ENCODE measurements at regions not wholly inside any gene's neighbourhood (a gene's known extent, or its start where the extent isn't known, plus 50 kb on each side); places are given as distances from the start of the nearest gene placed in this dataset.
"Not testable (repeated sequence)": the region's sequence is repeated elsewhere in the genome, so short reads cannot be mapped to it uniquely, and the experiment has no call there.

GRCh38 chr3:195669310-195669709 lies 51.5 kb upstream of the MUC20 start:
- peak in 1 of 3 donors; percentile 44 for DNase-seq (ENCODE audit: low read depth in 3 of 3)

DNA sequence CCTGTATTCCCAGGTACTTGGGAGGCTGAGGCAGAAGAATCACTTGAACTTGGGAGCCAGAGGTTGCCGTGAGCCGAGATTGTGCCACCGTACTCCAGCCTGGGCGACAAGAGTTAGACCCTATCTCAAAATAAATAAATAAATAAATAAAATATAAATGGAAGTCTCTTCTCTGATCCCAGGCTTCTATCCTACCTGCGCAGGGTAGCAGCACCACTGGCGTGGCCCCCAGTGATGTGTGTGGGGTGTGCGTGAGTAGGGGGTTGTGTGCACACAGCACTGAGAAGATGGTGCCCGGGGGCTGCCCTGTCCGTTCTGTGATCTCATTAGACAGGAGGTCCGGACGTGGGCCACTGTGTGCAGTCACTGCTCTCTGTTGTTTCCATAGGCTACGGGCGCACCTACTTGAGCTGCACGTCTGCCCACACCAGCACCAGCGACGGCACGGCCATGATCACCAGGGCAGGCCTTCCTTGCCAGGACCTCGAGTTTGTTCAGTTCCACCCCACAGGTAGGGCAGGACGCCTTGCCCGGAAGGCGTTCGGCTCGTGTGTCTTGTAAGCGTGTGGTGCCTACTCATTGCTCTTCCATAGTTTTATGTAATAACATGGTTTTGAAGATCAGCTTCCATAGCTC lies 52.5 kb upstream of the MUC20 start:
- DNase-seq (ENCODE audit: low read depth in 3 of 3): not testable (repeated sequence)

DNA sequence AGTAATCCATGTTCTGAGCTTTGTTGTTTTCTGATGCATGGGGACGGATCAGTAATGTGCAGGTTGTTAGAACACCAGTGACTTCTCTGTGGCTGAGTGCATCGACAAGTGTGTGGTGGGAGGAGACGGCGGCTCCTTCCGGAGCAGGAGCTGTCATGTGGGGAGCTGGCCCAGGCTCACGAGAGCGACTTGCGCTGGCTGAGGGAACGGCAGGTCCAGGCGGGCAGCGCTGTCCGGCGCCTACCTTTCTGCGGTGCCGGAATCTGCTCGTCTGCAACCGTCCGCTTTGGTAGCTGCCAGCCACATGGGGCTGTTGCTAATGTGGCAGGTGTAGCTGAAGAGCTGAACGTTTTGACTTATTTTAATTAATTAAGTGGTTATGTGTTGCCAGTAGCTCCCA lies 55.5 kb upstream of the MUC20 start:
- not testable (repeated sequence) for DNase-seq (ENCODE audit: low read depth in 3 of 3)

- DNase-seq (ENCODE audit: low read depth in 3 of 3): not testable (repeated sequence)
Measured at GRCh38 chr3:195664131-195664530, 56.6 kb upstream of the MUC20 start.

- not testable (repeated sequence) for DNase-seq (ENCODE audit: low read depth in 3 of 3)
Measured at GRCh38 chr3:195659136-195659533, 61.6 kb upstream of the MUC20 start.

DNA sequence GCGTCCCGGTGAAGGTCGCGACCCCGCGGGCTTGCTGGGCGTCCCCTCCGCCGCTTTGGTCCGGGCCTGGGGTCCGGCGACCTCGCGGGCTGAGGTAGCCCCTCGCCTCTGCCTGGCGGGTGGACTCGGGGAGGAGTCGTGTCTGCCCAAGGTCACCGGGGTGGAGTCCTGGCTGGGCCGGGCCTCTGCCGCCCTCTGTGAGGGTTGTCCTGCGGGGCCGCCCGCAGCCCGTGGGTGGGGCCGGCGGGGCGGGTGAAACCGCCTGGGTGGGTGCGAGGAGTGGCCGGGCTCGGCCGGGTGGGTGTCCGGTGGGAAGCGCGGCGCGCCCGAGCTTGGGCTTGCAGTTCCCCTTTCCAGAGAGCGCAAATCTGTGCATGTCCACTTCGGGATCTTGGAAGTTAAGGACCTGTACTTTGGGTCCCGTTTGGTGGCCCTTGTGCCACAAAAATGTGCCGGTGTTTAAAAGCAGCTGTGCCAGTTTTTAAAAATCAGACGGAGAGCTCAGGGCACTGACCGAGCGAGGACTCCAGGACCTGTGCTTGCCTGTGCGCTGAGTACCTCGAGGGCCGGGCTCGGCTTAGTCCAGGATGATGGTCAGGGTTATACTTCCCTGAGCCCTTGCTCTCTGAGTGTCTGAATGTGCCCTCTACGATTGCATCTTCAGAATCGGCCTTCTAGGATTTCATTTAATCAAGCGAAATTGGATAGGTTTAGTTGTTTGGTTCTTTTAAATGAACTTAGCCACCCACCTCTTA lies 62.2 kb upstream of the MUC20 start:
- not testable (repeated sequence) for DNase-seq (ENCODE audit: low read depth in 3 of 3)

DNA sequence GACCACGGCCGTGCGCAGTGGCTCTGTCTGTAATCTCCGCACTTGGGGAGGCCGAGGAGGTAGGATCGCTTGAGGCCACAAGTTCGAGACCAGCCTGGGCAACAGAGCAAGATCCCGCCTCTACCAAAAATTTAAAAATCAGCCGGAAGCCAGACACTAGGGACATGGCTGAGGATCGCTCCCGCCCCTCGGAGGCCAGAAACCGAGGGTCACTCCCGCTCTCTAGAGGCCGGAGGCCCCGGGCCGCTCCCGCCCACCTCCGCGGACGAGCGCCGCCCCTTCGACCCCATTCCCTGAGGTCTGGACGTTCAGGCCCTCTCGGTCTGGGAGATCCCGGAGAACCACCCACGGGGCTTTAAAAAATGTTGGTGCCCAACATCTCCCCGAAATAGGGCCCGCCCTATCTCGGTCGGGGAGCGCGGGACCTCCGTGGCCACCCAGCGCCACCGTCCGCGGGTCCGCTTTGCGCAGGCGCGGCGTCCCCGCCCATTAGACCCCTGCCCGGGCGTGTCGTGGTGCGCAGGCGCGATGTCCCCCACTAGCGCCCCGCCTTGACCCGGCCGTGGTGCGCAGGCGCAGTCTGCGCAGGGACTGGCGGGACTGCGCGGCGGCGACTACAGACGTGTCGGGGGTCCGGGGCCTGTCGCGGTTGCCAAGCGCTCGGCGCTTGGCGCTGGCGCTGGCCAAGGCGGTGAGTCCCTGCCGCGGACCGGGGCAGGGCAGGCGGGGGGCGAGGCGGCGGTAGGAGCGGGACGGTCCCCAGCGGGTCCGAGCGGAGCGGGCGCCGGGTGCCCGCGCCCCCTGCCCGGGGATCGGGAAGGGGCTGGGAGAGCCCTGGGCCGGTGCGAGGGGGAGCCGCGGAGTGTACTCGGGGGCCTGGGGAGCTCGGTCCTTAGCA lies 63.1 kb upstream of the MUC20 start:
- peak; percentile 52 to 88 (median 86) for DNase-seq (ENCODE audit: low read depth in 3 of 3)

GRCh38 chr3:195656091-195656490 lies 64.7 kb upstream of the MUC20 start:
- not testable (repeated sequence) for DNase-seq (ENCODE audit: low read depth in 3 of 3)

DNA sequence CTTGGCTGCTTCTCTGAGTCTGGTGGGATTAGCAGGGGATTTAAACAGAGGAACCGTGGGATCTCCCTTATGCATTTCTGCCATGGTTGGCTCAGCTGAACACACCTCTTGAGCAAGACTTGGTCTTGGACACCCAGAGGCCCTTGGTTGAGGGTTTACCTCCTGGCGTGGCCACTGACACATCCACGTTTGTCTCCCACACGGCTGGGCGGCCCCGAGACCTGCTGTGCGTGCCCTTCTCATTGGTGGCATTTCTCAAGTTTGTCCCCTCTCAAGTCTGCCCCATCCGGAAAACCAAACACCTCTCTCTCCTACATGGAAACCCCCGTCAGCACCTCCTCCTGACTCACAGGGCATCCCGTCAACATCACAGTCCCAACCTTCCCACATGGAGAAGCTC lies 66.0 kb upstream of the MUC20 start:
- DNase-seq (ENCODE audit: low read depth in 3 of 3): not testable (repeated sequence)

DNA sequence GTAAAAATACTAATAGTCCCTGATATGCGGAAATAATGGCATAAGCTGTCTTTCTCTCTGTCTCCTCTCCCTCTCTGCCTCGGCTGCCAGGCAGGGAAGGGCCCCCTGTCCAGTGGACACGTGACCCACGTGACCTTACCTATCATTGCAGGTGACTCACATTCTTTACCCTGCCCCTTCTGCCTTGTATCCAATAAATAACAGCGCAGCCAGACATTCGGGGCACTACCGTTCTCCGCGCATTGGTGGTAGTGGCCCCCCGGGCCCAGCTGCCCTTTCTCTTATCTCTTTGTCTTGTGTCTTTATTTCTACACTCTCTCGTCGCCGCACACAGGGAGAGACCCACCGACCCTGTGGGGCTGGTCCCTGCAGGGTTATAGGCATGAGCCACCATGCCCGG lies 66.6 kb upstream of the MUC20 start:
- DNase-seq (ENCODE audit: low read depth in 3 of 3): not testable (repeated sequence)

DNA sequence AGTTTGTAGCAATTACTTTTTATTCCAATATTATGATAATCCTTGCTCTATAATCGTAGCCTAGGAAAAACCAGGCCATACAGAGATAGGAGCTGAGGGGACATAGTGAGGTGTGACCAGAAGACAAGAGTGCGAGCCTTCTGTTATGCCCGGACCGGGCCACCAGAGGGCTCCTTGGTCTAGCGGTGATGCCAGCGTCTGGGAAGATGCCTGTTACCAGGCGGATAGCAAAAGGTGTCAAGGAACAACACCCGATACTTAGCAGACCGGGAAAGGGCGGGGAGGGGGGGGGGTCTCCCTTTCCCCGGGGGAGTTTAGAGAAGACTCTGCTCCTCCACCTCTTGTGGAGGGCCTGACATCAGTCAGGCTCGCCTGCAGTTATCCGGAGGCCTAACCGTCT lies 67.1 kb upstream of the MUC20 start:
- not testable (repeated sequence) for DNase-seq (ENCODE audit: low read depth in 3 of 3)

- not testable (repeated sequence) for DNase-seq (ENCODE audit: low read depth in 3 of 3)
Measured at GRCh38 chr3:195647912-195648702, 64.4 kb upstream of the APOD start.

DNA sequence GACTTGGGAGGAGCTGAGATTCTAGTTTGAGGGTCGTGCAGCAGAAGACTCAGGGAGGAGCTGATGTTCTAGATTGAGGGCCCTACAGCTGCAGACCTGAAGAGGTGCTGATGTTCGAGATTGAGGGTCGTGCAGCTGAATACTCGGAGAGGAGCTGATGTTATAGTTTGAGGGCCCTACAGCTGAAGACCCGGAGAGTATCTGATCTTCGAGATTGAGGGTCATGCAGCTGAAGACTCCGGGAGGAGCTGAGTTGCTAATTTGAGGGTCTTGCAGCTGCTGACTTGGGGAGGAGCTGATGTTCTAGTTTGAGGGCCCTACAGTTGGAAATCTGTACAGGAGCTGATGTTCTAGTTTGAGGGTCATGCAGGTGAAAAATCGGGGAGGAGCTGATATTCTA lies 62.1 kb upstream of the APOD start:
- DNase-seq (ENCODE audit: low read depth in 3 of 3): not testable (repeated sequence)

- DNase-seq (ENCODE audit: low read depth in 3 of 3): not testable (repeated sequence)
Measured at GRCh38 chr3:195643245-195643644, 59.5 kb upstream of the APOD start.

GRCh38 chr3:195642311-195642710 lies 58.6 kb upstream of the APOD start:
- not testable (repeated sequence) for DNase-seq (ENCODE audit: low read depth in 3 of 3)

DNA sequence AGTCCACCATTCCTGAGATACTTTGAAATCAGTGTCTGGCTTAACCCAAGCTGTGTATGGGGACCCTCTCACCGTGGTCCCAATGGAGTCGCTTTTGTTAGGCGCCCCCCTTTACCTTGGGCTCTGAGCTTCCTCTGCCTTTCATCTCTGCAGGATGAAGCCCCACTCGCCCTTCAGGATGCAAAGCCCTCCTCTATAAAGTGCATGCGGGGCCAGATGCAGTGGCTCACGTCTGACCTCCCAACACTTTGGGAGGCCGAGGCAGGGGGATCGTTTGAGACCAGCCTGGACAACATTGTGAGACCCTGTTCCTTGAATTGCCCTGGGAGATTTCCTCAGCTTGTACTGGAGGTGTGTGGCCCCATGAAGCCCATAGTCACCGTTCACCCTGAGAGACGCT lies 54.7 kb upstream of the APOD start:
- not testable (repeated sequence) for DNase-seq (ENCODE audit: low read depth in 3 of 3)

DNA sequence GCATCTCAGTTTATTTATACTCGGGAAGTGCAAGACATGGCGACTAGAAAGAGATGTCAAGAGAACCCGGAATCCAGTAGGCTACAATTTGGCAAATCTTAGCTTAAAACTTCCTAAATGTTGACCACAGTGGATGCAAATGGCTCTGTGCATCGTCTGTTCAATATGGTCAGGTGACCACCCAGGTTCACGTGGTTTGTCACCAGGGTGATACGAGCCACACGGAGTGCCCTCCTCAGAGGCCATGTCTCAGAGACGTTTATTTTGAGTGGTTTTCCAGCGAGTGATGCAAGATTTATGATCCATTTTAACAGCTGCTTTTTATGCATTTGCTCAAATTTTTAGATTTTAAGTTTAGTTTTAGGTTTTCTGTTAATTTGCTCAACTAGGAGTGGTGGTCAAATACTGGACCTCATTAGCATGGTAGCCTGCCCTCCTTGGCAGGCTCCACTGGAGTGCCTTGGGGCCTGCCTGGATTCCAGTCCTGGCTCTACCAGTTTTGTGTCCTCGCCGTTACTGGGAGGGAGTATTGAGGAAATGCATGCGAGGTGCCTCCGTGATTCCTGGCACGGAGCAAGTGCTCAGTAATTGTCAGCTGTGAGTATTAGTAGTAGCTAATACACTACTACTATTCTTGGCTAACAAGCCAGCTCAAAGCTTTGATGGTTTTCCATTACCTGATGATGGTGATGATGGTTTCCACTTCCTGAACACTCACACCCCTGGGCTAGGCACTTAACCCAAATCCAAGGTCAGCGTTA lies 53.9 kb upstream of the APOD start:
- not testable (repeated sequence) for DNase-seq (ENCODE audit: low read depth in 3 of 3)

- DNase-seq (ENCODE audit: low read depth in 3 of 3): not testable (repeated sequence)
Measured at GRCh38 chr3:195637011-195637410, 53.3 kb upstream of the APOD start.

DNA sequence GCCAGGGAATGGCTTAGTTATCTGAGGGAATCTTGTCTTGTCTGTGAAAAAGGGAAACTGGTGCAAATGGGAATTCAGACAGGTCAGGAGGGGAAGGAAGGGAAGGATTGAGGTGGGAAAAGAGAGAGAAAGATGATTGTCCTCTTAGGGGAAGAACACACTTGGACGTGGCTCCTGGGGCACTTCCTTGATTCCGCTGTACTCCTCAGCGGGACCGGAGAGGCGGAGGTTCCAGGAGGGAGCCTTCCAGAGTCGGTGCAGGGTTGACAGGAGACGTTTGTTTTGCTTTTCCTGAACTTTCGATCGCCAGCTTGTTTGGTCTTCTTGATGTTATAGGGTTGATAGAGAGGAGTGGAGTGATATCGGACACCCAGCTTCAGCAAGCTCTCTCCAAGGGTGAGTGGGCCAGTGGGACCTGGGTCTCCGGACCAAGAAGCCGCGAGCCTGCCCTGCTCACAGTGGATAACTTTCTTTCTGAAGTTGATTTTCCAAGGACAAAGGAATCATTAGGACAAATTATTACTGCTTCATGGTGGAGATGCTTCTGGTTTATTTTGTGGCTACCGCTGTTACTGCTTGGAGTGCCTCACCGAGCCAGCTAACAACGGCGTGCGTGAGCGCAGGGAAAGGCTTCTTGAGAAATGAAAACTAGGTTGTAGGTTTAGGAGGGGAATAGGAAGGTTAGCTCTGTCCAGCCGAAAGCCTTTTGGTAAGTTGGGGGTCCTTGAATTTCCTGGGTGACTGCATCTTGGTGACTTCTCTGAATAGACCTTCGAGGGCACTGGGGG lies 52.4 kb upstream of the APOD start:
- DNase-seq (ENCODE audit: low read depth in 3 of 3): not testable (repeated sequence)

Measured in stimulated activated CD4-positive, alpha-beta T cell treated with anti-CD3 and anti-CD28 coated beads, TNF-alpha, amount 100 ng/mL, for 48 hours (primary cell).